Ishikawa (cell line): ENCODE measurements at regions not wholly inside any gene's neighbourhood (a gene's known extent, or its start where the extent isn't known, plus 50 kb on each side); places are given as distances from the start of the nearest gene placed in this dataset.

ENCODE experiments used
- CEBPB ChIP-seq: IDR thresholded peaks from 2 replicates; pipeline ENCODE4 v1.6.1; 2012
- CREB1 ChIP-seq: IDR thresholded peaks from 2 replicates; pipeline ENCODE4 v1.6.1; 2012; ENCODE audit warnings: low read depth
- EGR1 ChIP-seq: IDR thresholded peaks from 2 replicates; pipeline ENCODE4 v1.6.1; 2012
- EP300 ChIP-seq: IDR thresholded peaks from 2 replicates; pipeline ENCODE4 v1.6.1; 2012; ENCODE audit warnings: borderline replicate concordance
- FOXM1 ChIP-seq: IDR thresholded peaks from 2 replicates; pipeline ENCODE4 v1.6.1; 2012; ENCODE audit warnings: low read depth, borderline replicate concordance
- MAX ChIP-seq: IDR thresholded peaks from 2 replicates; pipeline ENCODE4 v1.6.1; 2012
- NFIC ChIP-seq: IDR thresholded peaks from 2 replicates; pipeline ENCODE4 v1.6.1; 2012
- RAD21 ChIP-seq: IDR thresholded peaks from 2 replicates; pipeline ENCODE4 v1.6.1; 2012; ENCODE audit warnings: low read depth
- REST ChIP-seq: IDR thresholded peaks from 2 replicates; pipeline ENCODE4 v1.6.1; 2012; ENCODE audit warnings: low read depth, mild to moderate bottlenecking
- TAF1 ChIP-seq: IDR thresholded peaks from 2 replicates; pipeline ENCODE4 v1.6.1; 2012; ENCODE audit warnings: low read depth, mild to moderate bottlenecking
- TCF12 ChIP-seq: IDR thresholded peaks from 2 replicates; pipeline ENCODE4 v1.6.1; 2012; ENCODE audit warnings: low read depth
- TEAD4 ChIP-seq: IDR thresholded peaks from 2 replicates; pipeline ENCODE4 v1.6.1; 2012
- USF1 ChIP-seq: IDR thresholded peaks from 2 replicates; pipeline ENCODE4 v1.6.1; 2012
- YY1 ChIP-seq: IDR thresholded peaks from 2 replicates; pipeline ENCODE4 v1.6.1; 2012; ENCODE audit warnings: low read depth
- ZBTB7A ChIP-seq: IDR thresholded peaks from 2 replicates; pipeline ENCODE4 v1.6.1; 2012; ENCODE audit warnings: low read depth

- TF ChIP-seq FOXM1 (no peak), EP300 (no peak), EGR1 (no peak), NFIC (no peak)
Observed at GRCh38 chr7:67841896-67842295, 845.3 kb downstream of the TYW1 start.

- TF ChIP-seq RAD21 (no peak), ZBTB7A (no peak), USF1 (no peak), YY1 (no peak), CEBPB (no peak), CREB1 (no peak), EGR1 (no peak), TAF1 (no peak), TEAD4 (no peak), REST (no peak), MAX (no peak), EP300 (no peak), NFIC (no peak), TCF12 (no peak), FOXM1 (no peak)
Observed at GRCh38 chr7:67842571-67842970, 845.9 kb downstream of the TYW1 start.

- TF ChIP-seq ZBTB7A (no peak), TCF12 (no peak), EP300 (no peak), TEAD4 (no peak), MAX (no peak), TAF1 (no peak)
Observed at GRCh38 chr7:67843001-67843565, 846.5 kb downstream of the TYW1 start.

- TF ChIP-seq ZBTB7A (no peak), MAX (no peak), EP300 (no peak), USF1 (no peak), EGR1 (no peak), CEBPB (no peak), RAD21 (no peak), CREB1 (no peak), YY1 (no peak), TEAD4 (no peak), TAF1 (no peak), NFIC (no peak), REST (no peak)
Observed at GRCh38 chr7:67843615-67844014, 847.0 kb downstream of the TYW1 start.

GRCh38 chr7:67847092-67847787, 850.6 kb downstream of the TYW1 start:
- TF ChIP-seq TCF12 (no peak), EGR1 (no peak), USF1 (no peak), TAF1 (no peak), MAX (no peak), YY1 (no peak), EP300 (no peak), RAD21 (no peak), TEAD4 (no peak), REST (no peak)
